ENCODE measurements at regions not wholly inside any gene's neighbourhood (a gene's known extent, or its start where the extent isn't known, plus 50 kb on each side); places are given as distances from the start of the nearest gene placed in this dataset.

GRCh38 chr6:4610256-4610655, 165.9 kb upstream of the CDYL start:
- Mint-ChIP-seq H3K36me3 (ENCODE audit: low read depth) (no peaks in the 10 kb centered on the region), H3K27ac (no peak overlapping the region), H3K9me3 (peaks cover 15% of the 10 kb centered on the region), H3K27me3 (peaks cover 20% of the 10 kb centered on the region), H3K4me1 (ENCODE audit: low read depth) (peaks cover 5% of the 10 kb centered on the region), H3K4me3 (no peak overlapping the region)
- intact Hi-C loops (cut with micrococcal nuclease) = no loop called here

- Mint-ChIP-seq H3K4me1 (ENCODE audit: low read depth) (peaks cover 6% of the 10 kb centered on the region), H3K9me3 (peaks cover under 1% of the 10 kb centered on the region), H3K4me3 (no peak overlapping the region), H3K36me3 (ENCODE audit: low read depth) (no peaks in the 10 kb centered on the region), H3K27ac (no peak overlapping the region), H3K27me3 (peaks cover 14% of the 10 kb centered on the region)
- intact Hi-C loops (cut with micrococcal nuclease) = no loop called here
Measured at GRCh38 chr6:4608361-4609115, 167.7 kb upstream of the CDYL start.

- Mint-ChIP-seq H3K9me3 (no peaks in the 10 kb centered on the region), H3K4me1 (ENCODE audit: low read depth) (peaks cover 13% of the 10 kb centered on the region), H3K36me3 (ENCODE audit: low read depth) (no peaks in the 10 kb centered on the region), H3K4me3 (no peak overlapping the region), H3K27me3 (peaks cover 11% of the 10 kb centered on the region), H3K27ac (no peak overlapping the region)
- intact Hi-C loops (cut with micrococcal nuclease) = no loop called here
Measured at GRCh38 chr6:4607793-4608192, 168.4 kb upstream of the CDYL start.

- Mint-ChIP-seq H3K36me3 (ENCODE audit: low read depth) (no peaks in the 10 kb centered on the region), H3K9me3 (no peaks in the 10 kb centered on the region), H3K27ac (no peak overlapping the region), H3K4me3 (no peak overlapping the region), H3K4me1 (ENCODE audit: low read depth) (peaks cover 20% of the 10 kb centered on the region), H3K27me3 (peaks cover 11% of the 10 kb centered on the region)
- intact Hi-C loops (cut with micrococcal nuclease) = no loop called here
Measured at GRCh38 chr6:4606821-4607704, 169.1 kb upstream of the CDYL start.

- Mint-ChIP-seq H3K4me3 (no peak overlapping the region), H3K4me1 (ENCODE audit: low read depth) (peaks cover 26% of the 10 kb centered on the region), H3K9me3 (peaks cover 5% of the 10 kb centered on the region), H3K36me3 (ENCODE audit: low read depth) (no peaks in the 10 kb centered on the region), H3K27ac (no peak overlapping the region), H3K27me3 (peaks cover 11% of the 10 kb centered on the region)
- intact Hi-C loops (cut with micrococcal nuclease) = no loop called here
Measured at GRCh38 chr6:4606016-4606415, 170.2 kb upstream of the CDYL start.

GRCh38 chr6:4603856-4604369, 172.3 kb upstream of the CDYL start:
- Mint-ChIP-seq H3K27ac (no peak overlapping the region), H3K4me1 (ENCODE audit: low read depth) (peaks cover 26% of the 10 kb centered on the region), H3K27me3 (peaks cover 8% of the 10 kb centered on the region), H3K9me3 (peaks cover 8% of the 10 kb centered on the region), H3K36me3 (ENCODE audit: low read depth) (no peaks in the 10 kb centered on the region), H3K4me3 (no peak overlapping the region)
- intact Hi-C loops (cut with micrococcal nuclease) = no loop called here

- intact Hi-C loops (cut with micrococcal nuclease) = no loop called here
- peaks cover 8% of the 10 kb centered on the region for H3K27me3 Mint-ChIP-seq
- H3K36me3 Mint-ChIP-seq (ENCODE audit: low read depth) = no peaks in the 10 kb centered on the region
- peaks cover 26% of the 10 kb centered on the region for H3K4me1 Mint-ChIP-seq (ENCODE audit: low read depth)
- peak overlapping the region; percentile 73 for H3K27ac Mint-ChIP-seq
- H3K4me3 Mint-ChIP-seq = no peak overlapping the region
- peaks cover 8% of the 10 kb centered on the region for H3K9me3 Mint-ChIP-seq
Measured at GRCh38 chr6:4603291-4603690, 172.9 kb upstream of the CDYL start.

- intact Hi-C loops (cut with micrococcal nuclease) = no loop called here
- no peak overlapping the region for H3K4me3 Mint-ChIP-seq
- H3K9me3 Mint-ChIP-seq = peaks cover 8% of the 10 kb centered on the region
- no peak overlapping the region for H3K27ac Mint-ChIP-seq
- H3K36me3 Mint-ChIP-seq (ENCODE audit: low read depth) = no peaks in the 10 kb centered on the region
- peaks cover 4% of the 10 kb centered on the region for H3K27me3 Mint-ChIP-seq
- H3K4me1 Mint-ChIP-seq (ENCODE audit: low read depth) = peaks cover 26% of the 10 kb centered on the region
Measured at GRCh38 chr6:4599924-4600323, 176.3 kb upstream of the CDYL start.

GRCh38 chr6:4598384-4598995, 177.7 kb upstream of the CDYL start:
- peaks cover 8% of the 10 kb centered on the region for H3K9me3 Mint-ChIP-seq
- no peak overlapping the region for H3K4me3 Mint-ChIP-seq
- no peaks in the 10 kb centered on the region for H3K36me3 Mint-ChIP-seq (ENCODE audit: low read depth)
- peaks cover 4% of the 10 kb centered on the region for H3K27me3 Mint-ChIP-seq
- H3K4me1 Mint-ChIP-seq (ENCODE audit: low read depth) = peaks cover 26% of the 10 kb centered on the region
- no peak overlapping the region for H3K27ac Mint-ChIP-seq
- intact Hi-C loops (cut with micrococcal nuclease) = no loop called here

GRCh38 chr6:4593951-4594350, 182.3 kb upstream of the CDYL start:
- no peak overlapping the region for H3K4me3 Mint-ChIP-seq
- intact Hi-C loops (cut with micrococcal nuclease) = no loop called here
- no peaks in the 10 kb centered on the region for H3K36me3 Mint-ChIP-seq (ENCODE audit: low read depth)
- H3K9me3 Mint-ChIP-seq = no peaks in the 10 kb centered on the region
- H3K27me3 Mint-ChIP-seq = peaks cover 4% of the 10 kb centered on the region
- no peak overlapping the region for H3K27ac Mint-ChIP-seq
- peaks cover 13% of the 10 kb centered on the region for H3K4me1 Mint-ChIP-seq (ENCODE audit: low read depth)

- H3K4me1 Mint-ChIP-seq (ENCODE audit: low read depth) = peaks cover 13% of the 10 kb centered on the region
Measured at GRCh38 chr6:4592026-4592425, 184.2 kb upstream of the CDYL start.

GRCh38 chr6:4591218-4591617, 185.0 kb upstream of the CDYL start:
- Mint-ChIP-seq H3K36me3 (ENCODE audit: low read depth) (no peaks in the 10 kb centered on the region), H3K4me1 (ENCODE audit: low read depth) (peaks cover 13% of the 10 kb centered on the region), H3K4me3 (no peak overlapping the region), H3K27ac (no peak overlapping the region), H3K9me3 (no peaks in the 10 kb centered on the region), H3K27me3 (peaks cover 2% of the 10 kb centered on the region)
- intact Hi-C loops (cut with micrococcal nuclease) = no loop called here

More at GRCh38 chr6:4592026-4592425, 184.2 kb upstream of the CDYL start:
- H3K9me3 Mint-ChIP-seq = no peaks in the 10 kb centered on the region
- intact Hi-C loops (cut with micrococcal nuclease) = no loop called here
- H3K36me3 Mint-ChIP-seq (ENCODE audit: low read depth) = no peaks in the 10 kb centered on the region
- H3K27ac Mint-ChIP-seq = no peak overlapping the region
- no peak overlapping the region for H3K4me3 Mint-ChIP-seq
- peaks cover 4% of the 10 kb centered on the region for H3K27me3 Mint-ChIP-seq

GRCh38 chr6:4589295-4589694, 186.9 kb upstream of the CDYL start:
- Mint-ChIP-seq H3K4me1 (ENCODE audit: low read depth) (peaks cover 13% of the 10 kb centered on the region), H3K27me3 (no peaks in the 10 kb centered on the region), H3K27ac (no peak overlapping the region), H3K4me3 (no peak overlapping the region), H3K36me3 (ENCODE audit: low read depth) (no peaks in the 10 kb centered on the region), H3K9me3 (no peaks in the 10 kb centered on the region)
- intact Hi-C loops (cut with micrococcal nuclease) = no loop called here

- peaks cover 7% of the 10 kb centered on the region for H3K4me1 Mint-ChIP-seq (ENCODE audit: low read depth)
- H3K9me3 Mint-ChIP-seq = no peaks in the 10 kb centered on the region
- H3K27ac Mint-ChIP-seq = no peak overlapping the region
- H3K27me3 Mint-ChIP-seq = no peaks in the 10 kb centered on the region
- intact Hi-C loops (cut with micrococcal nuclease) = no loop called here
- H3K4me3 Mint-ChIP-seq = no peak overlapping the region
- H3K36me3 Mint-ChIP-seq (ENCODE audit: low read depth) = no peaks in the 10 kb centered on the region
Measured at GRCh38 chr6:4588581-4588980, 187.6 kb upstream of the CDYL start.
